M059J (cell line): ENCODE measurements at regions not wholly inside any gene's neighbourhood (a gene's known extent, or its start where the extent isn't known, plus 50 kb on each side); places are given as distances from the start of the nearest gene placed in this dataset.

Experiments
- DNase-seq: peaks from one replicate; pipeline ENCODE4 v3.0.0-alpha.2; 2012; ENCODE audit warnings: low read depth

DNA sequence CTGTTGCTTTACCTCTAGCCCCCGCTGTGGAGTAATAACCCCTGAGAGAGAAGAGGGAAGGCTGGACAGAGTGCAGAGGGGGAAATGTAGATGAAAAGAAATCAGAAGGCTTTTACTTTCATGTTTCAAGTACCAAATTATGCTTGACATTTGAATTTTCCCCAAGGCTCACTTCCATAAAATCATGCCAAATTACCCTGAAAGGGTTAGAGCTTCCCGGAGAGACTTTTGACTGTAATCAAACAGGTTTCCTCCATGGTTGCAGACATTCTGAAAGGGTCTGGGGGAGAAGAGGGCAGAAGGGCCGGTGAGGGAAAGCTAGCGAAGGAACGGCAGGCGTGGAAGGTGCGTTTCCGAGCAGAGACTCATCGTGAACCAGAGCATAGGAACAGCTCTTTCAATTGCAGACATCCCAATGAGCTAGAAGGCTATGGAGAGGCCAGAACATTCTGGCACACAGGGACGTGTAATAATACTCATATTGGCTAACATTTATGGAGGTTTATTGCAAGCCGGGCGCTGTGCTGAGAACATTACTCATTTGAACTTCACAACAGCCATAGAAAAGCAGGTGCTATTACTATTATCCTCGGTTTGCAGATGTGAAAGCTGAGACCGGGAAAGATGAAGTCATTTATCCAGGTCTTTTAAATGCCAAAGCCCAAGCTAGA lies 620.8 kb upstream of the AUTS2 start:
- DNase-seq, result no peak

DNA sequence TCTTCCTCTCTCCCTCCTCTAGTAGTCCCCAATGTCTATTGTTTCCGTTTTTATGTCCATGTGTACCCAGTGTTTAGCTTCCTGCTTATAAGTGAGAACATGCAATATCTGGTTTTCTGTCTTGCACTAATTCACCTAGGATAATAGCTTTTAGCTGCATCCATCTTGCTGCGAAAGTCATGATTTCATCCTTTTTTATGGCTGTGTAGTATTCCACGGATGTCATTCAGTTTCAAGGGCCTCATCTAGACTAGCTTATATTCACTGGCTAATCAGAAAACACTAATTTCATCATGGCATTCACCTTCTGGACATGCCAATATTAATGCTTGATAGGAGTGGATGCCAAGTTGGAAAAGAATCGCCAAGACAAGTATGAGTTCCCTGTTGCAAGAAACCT lies 619.6 kb upstream of the AUTS2 start:
- no peak for DNase-seq

DNA sequence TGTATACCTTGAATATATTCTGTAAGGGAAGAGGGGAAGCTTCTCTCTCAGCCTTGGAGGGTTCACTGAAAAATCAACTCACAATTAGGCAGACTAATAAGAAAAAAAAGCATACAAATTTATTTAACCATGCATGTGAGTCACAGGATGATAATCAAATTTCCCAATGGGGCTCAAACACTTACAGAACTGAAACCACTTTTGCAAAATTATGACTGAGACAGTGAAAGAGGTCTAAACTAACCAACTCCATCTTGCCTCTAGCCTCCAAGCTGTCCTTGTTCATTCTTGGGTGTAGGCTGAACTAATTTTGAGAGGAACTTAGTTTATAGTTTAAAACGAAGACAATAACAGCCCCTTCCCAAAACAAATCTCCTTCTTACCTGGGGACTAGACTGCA lies 618.3 kb upstream of the AUTS2 start:
- DNase-seq, result peak; percentile 69

DNA sequence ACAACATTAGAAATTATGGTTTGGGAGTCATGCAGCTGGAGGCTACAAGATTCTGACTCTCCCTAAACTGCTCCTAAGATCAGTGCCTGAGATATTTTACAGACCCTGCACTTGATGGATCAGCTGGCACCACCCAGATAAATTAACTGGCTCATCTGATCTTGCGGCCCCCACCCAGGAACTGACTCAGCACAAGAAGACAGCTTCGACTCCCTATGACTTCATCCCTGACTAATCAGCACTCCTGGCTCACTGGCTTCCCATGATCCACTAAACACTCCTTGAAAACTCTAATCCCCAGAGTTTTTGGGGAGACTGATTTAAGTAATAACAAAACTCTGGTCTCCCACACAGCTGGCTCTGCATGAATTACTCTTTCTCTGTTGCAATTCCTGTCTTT lies 617.8 kb upstream of the AUTS2 start:
- peak; percentile 85 for DNase-seq

DNA sequence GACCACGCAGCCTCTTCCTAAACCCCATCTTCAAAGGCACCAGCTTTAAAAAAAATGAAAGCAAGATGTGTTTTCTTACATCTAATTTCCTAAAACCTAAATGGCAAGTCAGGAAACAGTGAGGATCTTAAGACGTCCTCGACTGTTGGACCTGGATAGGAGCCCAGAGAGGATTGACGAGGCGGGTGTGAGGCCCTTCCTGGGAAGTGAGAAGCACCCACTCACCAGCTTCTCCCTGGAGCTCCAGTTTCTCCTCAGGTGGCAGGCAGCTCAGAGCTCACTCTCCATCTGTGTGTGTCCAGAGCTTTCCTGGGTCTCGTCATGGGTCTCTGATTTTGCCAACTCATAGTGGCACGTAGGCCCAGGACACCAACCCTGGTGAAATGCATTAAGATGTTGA lies 614.0 kb upstream of the AUTS2 start:
- DNase-seq, result peak; percentile 58

DNA sequence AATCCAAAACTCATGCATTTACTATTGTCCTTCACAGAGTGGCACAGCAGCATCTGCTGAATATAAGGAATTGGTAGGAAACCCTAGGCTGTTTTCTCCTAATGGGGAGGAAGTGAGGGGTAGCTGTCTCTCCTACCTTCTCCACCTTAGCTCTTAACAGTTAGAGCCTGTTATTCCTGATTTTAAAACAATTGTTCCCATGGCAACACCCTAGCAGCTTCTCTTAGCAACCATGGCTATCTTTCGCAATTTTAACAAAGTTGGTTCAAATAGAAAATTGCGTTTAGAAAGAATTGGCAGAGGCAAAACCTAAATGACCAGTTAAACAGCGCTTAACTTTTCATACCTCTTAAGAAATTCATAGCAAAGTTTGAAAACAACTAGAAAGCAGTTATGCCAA lies 603.4 kb upstream of the AUTS2 start:
- DNase-seq, result peak; percentile 50

DNA sequence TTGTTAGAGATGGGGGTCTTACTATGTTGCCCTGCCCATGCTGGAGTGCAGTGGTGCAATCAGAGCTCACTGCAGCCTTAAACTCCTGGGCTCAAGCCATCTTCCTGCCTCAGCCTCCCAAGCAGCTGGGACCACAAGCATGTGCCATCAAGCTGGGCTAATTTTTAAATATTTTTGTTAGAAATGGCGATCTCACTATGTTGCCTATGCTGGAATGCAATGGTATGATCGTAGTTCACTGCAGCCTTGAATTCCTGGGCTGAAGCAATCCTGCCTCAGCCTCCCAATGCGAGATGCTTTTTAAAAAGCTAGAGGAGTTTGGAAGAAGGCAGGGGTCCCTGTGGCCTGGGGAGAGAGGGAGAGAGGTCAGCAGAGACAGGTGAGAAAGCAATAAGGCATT lies 600.1 kb upstream of the AUTS2 start:
- DNase-seq, result no peak

DNA sequence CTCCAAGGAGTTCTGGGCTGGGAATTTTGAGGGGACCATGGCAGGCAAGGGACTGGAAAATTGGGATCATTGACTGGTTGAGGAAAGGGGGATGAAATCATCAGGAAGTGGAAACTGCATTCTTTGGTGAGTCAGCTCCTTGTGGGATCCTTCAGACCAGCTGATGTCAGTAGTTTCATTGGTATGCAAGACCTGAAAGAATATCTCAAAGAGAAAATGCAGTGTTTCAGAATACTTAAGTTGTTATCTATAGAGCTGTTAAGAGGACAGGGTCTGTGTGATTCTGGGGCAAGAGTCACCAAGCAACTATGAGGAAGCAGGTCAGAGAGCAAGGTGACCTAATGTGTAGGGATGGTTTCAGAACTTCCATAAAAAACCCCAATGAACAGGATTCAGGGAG lies 595.9 kb upstream of the AUTS2 start:
- DNase-seq, result peak; percentile 92

DNA sequence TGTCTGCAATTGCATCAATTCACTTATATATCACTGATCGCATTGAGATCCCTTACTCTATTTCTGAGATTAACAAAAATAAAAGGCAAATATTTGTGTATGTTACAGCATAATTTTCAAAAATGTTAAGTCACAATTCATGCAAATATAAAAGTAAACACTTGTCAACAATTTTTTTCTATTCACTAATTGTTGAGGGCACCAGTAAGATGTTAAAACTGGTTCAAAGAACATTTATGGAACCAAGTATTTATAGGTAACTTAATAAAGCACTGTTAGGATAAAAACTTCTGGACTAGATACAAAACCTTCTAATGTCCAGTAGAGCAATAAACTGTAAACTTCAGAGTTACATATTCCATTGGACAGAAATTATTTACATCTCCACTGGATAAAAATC lies 586.1 kb upstream of the AUTS2 start:
- no peak for DNase-seq

DNA sequence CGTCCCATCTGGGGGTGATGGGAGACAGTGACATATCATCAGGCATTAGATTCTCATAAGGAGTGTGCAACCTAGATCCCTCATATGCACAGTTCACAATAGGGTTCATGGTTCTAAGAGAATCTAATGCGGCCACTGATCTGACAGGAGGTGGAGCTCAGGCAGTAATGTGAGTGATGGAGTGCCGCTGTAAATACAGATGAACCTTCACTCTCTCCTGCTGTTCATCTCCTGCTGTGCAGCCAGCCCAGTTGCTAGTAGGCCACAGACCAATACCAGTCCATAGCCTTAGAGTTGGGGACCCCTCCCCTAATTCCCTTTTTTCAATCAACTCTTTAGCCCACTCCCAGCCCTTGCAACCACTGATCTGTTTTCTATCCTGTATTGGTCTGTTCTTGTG lies 581.1 kb upstream of the AUTS2 start:
- no peak for DNase-seq

DNA sequence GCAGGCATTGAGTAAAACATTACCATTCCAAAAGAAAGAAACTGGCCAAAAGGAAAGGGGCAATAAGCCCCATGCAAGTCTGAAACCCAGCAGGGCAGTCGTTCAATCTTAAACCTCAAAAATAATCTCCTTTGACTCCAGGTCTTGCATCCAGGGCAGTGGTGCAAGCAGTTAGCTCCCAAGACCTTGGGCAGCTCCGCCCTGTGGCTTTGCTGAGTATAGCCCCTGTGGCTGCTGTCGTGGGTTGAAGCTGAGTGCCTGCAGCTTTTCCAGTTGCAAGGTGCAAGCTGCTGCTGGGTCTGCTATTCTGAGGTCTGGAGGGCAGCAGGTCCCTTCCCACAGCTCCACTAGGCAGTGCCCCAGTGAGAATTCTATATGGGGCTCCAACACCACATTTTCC lies 580.1 kb upstream of the AUTS2 start:
- peak; percentile 45 for DNase-seq

DNA sequence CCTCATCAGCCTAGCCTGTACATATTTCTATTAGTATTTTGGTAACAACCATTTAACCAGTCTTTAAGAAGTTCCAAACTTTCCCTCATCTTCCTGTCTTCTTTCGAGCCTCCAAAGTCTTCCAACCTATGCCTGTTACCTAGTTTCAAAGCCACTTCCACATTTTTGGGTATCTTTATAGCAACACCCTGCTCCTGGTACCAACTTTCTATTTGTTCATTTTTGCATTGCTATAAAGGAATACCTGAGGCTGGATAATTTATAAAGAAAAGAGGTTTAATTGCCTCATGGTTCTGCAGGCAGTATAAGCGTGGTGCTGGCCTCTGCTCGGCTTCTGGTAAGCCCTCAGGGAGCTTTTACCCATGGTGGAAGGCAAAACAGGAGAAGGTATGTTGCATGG lies 578.8 kb upstream of the AUTS2 start:
- DNase-seq, result no peak

DNA sequence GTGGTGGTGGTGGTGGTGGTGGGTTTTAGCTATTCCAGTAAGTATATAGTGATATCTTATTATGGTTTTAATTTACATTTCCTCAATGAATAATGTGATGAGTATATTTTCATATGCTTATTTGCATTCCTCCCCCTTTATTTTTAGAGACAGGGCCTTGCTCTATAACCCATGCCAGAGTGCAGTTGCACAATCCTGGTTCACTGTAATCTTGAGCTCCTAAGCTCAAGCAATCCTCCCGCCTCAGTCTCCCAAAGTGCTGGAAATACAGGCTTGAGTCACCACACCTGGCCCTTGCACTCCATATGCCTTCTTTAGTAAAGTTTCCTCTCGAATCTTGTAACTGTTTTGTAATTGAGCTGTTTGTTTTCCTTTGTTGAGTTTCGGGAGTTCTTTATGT lies 577.7 kb upstream of the AUTS2 start:
- peak; percentile 42 for DNase-seq

DNA sequence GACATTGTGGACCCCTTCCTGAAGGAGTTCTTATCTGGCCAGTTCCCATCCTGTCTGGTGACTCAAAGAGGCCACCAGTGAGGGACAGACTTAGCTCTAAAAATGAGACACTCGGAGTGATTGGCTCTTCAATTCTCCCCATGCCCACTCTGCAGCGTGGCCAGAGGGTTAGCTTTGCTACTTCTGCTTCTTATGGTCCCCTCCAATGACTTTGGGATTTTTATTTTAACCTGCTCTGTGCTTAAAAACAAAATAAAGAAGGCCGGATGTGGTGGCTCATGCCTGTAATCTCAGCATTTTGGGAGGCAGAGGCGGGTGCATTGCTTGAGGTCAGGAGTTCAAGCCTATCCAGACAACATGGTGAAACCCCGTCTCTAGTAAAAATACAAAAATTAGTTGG lies 573.0 kb upstream of the AUTS2 start:
- DNase-seq, result no peak

DNA sequence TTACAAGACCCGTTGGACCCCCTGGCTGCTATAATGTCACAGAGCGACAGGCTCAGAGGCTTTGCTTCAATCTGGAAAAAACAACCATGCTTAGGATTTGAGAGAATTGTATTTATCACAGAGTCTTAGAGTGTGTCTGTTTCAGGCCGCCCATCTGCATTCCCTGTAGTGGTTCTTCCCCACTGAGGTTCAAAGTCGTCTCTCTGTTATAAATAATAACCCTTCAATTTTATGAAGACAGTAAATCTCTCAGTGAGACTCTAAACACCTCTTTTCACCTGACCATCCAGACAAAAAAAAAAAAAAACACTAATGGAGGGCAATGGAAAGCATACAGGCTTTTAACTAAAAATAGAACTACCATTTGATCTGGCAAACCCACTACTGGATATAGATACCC lies 565.4 kb upstream of the AUTS2 start:
- DNase-seq, result no peak

DNA sequence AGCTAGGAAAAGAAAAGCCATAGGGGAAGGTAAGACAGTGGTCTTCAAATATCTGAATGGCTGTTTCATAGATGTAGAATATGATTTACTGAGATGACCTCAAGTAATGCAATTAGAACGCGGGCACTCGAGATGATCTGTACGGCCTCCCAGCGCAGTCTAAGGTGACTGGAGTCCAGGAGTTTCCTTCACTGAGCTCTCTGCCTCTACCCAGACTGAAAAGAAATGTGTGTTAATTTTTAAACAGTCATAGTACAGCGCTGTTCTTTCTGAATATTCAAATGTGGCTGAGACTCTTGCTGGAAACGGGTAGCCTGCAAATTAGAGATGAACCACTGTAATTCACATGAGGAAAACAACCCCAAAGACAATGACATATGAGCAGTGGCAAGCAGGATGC lies 562.4 kb upstream of the AUTS2 start:
- no peak for DNase-seq

DNA sequence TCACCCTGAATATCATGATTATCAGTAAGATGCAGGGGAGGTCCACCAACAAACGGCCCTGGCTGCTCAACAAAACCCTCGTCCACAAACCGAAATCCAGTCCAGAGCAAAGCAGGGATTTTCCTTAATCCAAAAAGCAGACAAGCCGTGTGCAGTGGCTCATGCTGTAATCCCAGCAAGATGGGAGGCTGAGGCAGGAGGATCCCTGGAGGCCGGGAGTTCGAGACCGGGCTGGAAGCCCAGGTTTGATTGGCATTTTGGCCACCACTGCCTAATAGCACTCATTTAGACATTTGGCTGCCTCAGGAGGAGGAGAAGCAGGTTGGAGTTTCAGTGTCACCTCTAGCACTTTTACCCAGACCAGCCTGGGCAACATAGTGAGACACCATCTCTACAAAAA lies 562.0 kb upstream of the AUTS2 start:
- DNase-seq, result no peak

DNA sequence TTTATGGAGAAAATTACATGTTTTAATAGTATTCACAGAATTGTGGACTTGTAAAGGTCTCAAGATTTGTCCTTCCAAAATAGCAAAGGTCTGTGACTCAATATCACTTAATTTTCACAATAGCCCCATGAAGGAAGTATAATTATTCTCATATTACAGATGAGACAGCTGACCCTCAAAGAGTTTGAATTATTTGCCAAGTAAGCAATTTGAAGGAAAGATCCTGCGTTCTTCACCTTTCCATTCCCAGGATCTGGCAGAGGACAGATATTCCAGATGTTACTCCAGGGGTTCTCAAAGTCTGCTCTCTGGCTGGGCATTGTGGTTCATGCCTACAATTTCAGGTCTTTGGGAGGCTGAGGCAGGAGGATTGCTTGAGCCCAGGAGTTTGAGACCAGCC lies 559.4 kb upstream of the AUTS2 start:
- DNase-seq, result no peak

DNA sequence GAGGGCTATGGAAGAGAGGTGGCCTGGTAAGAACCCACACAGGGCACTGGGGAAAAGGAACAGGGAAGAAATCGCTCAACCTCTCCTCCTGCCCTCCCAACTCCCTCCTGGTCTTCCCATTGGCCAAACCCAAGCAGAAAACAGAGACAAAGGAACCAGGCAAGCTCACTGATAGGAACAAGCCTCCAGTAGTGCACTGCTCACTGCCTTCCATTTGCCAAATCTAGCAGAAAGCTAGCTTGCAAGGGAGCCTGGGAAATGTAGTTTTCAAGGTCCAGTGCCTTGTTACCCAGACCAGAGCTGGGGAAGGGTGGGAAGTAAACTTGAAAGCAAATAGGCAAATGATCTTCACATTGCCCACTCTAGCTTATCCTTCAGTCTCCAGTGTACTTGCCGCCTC lies 556.1 kb upstream of the AUTS2 start:
- no peak for DNase-seq

DNA sequence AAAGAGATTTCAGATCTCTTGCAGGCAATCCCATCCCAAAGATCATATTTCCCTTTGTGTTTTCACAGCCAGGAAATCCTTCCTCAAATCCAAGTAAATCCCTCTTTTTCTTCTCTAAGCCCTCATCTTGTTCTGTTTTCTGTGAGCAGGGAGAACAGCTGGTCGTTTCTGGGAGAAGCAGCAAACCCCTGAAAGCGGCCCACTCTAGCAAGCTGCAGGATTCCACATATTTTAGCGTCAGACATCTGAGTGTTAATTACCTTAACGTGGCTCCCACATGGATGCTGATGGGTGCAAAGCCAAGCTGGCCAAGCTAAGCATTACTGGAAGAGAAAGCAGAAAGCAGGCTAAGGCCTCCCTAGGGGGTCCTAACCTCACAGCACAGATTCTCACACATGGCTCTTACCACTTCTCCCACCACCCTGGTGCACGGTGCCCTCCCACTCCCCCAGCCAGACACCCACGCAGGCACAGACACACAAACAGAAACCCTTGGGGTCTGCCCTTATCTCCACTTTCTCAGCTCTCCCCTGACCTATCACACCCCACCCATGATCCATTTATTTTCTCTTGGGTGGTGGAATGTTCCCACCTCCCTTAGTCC lies 551.0 kb upstream of the AUTS2 start:
- DNase-seq, result no peak

DNA sequence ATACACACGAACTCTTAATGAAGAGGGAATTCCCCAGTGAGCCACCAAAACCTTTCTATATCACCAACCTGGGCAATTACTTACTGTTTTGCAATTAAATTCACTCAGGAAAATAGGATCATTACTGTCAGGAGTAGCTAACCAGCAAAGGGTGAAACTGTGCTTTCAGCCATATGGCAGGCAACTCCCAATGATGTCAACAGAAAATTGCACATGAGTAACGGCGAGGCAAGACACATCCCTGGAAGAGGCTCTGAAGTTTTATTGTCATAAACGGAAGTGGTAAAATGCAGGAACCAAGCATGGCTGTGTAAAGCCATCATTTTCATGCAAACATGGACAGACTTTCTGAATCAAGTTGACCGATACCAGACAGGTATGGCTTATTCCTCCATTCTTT lies 548.9 kb upstream of the AUTS2 start:
- peak; percentile 62 for DNase-seq

DNA sequence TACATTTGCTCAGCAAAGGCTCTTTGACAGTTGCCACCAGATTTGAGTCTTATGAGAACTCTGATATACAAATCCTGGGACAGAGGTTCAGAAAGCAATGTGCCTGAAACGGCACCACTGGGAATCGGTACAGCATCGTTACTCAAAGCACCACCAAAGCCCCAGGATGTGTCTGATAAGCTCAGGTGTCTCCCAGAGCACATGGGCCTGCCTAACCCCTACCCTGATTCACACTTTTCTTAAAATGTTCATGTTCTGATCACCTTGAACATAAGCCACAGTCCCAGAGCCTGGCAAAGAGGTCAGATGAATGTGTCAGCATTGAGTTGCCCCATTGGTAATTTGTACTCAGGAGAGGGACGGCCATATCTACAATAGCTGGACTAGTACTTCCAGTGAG lies 545.8 kb upstream of the AUTS2 start:
- no peak for DNase-seq

DNA sequence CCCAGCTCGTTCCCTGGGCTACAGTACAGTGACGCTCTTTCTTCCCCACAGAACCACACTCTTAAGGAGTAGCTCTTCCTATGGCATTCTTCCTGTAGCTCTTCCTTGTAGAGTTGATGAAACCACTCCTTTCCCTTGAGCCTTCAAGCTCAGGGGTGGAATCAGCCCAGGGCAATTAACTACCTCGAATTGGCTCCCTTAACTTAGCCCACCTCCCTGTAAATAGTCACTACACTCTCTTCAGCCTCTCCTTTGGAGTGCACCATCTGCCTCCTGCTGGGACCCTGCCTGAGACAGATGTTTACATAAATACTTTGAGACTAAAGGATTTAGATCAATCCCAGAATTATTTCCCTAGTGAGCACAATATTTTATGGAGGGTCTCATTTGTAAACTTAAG lies 537.8 kb upstream of the AUTS2 start:
- DNase-seq, result no peak
